ENCODE measurements at regions not wholly inside any gene's neighbourhood (a gene's known extent, or its start where the extent isn't known, plus 50 kb on each side); places are given as distances from the start of the nearest gene placed in this dataset.

GRCh38 chr5:93300309-93300923 lies 280.6 kb downstream of the NR2F1-AS1 start:
- TF ChIP-seq CTCF (conservative IDR thresholded peaks at IDR 0.05; ENCODE audit: low read length) (no peak), EZH2phosphoT487 (IDR thresholded peaks at IDR 0.05; ENCODE audit: borderline replicate concordance, low read depth, low read length) (no peak)

Data from OCI-LY7 (cell line).